Cerebellar cortex (tissue), 1 donor: ENCODE measurements at regions not wholly inside any gene's neighbourhood (a gene's known extent, or its start where the extent isn't known, plus 50 kb on each side); places are given as distances from the start of the nearest gene placed in this dataset.

Experiments
- DNase-seq: peaks from one replicate; pipeline ENCODE4 v3.0.0-alpha.2; 2015; ENCODE audit warnings: low spot score

DNA sequence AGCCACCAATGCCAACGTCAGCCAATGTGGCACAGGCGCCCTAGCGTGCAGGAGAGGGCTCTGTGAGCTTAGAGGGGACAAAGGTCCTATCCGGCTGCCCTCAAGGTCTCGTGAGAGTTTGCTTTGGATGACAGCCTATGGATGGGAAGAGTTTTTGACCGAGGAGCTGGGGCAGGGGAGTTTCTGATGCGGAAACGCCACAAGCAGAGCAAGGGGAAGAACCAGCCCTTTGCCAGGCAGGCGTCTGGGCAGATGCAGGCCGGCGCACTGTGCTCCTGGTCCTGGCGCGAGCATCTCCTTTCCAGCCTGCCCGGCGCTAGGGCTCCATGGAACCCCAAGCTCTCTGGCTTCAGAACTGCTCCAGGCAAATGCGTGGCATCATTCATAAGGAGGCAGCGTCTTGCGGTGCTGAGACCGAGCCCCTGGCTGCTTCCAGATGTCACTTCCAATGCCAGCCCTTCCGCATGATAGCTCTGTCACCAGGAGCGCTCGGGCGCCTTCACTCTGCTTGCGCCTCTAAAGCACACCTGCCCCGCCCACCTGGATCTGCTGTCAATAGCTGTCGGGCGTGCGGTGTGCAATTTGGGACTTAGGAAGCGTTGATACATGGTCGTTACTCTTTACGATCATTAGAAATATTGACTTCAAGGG lies 374.9 kb upstream of the IRX1 start:
- DNase-seq: no peak

GRCh38 chr5:3220201-3220600 lies 375.4 kb upstream of the IRX1 start:
- no peak for DNase-seq

- DNase-seq: no peak
These were observed 376.5 kb upstream of the IRX1 start for GRCh38 chr5:3218916-3219650.

DNA sequence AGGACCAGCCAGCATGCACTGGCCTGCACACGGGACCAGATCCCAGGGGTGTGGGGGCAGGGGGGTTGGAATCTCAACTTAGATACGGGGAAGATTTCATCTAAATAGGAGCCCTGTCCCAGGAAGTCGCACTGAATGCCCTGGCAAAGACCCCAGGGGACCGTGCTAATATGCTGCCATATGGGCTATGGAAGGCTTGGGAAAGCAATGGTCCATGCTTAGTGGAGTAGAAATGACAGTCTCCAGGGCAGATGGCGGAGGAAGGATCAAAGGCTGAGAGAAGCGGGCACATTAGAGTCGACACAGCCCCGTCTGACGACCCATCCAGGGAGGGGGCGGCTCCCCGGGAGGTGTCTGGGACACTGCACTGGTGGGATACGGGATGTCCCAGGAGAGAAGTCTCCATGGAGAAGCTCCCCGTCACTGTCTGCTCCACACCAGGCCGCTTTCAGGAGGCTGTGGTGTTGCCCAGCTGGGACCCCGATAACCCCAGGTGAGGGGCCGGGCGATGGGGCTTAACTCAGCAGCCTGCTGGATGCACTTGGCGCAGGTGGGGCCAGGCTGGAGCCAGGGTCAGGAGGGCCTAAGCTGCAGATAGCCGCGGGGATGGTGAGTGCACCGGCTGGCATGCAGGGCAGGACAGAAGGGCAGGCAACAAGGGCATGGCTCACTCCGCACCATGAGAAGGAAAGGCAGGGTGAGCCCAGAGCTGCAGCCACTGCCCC lies 377.7 kb upstream of the IRX1 start:
- DNase-seq: no peak

DNA sequence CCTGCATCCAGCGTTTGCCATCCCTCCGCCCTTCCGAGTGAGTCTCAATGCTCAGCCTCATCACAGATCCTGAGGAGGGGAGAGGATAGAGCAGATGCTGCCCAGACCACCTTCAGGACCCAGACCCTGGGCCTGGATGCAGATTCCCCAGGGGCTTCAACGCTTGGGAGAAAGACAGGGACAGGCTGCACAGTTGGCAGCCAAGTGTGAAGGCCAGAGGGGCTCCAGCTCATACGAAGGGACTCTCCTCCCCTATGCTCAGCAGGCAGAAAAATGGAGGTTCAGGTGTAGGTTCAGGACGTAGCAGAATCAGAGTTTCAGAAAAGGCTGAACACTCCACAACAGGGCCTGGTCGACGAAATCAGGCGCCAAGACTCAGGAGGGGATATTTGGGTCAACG lies 378.5 kb upstream of the IRX1 start:
- no peak for DNase-seq

GRCh38 chr5:3216386-3216785 lies 379.2 kb upstream of the IRX1 start:
- no peak for DNase-seq

DNA sequence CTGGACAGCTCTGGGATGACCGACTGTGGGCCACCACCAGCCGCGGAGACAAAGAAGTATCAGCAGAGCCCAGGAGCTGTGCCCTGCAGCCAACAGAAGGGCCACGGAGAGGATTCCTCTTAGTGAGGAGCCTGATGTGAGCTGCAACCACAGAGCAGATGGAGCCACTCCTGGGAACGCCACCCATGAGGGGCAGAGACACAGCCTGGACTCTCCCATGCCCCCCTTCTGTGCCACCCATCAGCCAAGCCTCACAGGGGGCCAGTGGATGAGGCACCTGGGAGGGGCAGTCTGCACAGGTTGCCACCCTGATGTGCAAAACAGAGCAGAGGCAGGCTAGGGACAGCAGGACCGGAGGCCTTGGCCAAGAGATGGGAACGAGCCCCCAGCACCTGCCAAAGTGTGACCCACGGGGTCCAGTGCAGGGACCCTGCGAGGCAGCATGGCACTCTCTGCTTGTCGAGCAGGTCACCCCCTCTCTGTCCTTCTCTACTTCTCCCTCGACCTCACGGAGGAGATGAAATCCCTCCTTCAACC lies 380.7 kb upstream of the IRX1 start:
- DNase-seq: no peak

GRCh38 chr5:3214396-3214795 lies 381.2 kb upstream of the IRX1 start:
- DNase-seq: no peak

GRCh38 chr5:3212869-3213268 lies 382.8 kb upstream of the IRX1 start:
- DNase-seq: no peak

DNA sequence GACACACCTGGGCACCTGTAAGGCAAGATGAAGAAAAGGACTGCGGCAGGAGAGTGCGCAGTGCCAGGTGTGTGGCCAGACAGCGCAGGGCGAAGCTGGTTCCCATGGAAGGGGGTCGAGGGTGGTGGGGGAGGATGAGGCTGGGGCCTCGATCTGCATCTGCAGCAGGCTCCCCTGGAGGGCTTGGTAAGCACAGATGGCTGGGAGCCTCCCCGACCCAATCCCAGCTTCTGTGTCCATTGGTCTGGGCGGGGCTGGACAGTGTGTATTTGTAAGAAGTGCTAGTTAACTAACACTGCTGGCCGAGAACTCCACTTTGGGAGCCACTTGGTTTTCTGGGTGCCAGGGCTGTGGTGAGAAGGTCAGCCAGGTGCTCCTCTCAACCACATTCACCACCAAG lies 385.1 kb upstream of the IRX1 start:
- DNase-seq: no peak

GRCh38 chr5:3209918-3210317 lies 385.7 kb upstream of the IRX1 start:
- DNase-seq: no peak

DNA sequence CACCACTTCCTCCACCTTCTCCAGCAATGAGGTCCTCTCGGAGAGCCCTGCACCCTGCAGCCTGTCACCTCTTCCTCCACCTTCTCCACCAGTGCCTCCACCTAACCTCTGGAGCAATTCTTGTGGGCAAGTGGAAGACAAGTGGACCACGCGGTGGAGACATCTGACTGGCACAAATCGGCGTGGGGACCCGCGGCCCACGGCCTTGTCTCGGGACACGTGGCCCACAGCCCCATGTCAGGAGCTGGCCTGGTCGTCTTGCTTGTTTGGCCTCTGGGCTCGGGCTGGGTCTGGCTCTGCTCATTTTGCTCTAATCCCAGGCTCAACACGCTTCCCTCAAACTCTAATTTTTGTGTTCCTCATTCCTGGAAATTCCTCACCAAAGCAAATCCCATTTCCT lies 393.1 kb upstream of the IRX1 start:
- DNase-seq: no peak

GRCh38 chr5:3201941-3202340 lies 393.7 kb upstream of the IRX1 start:
- DNase-seq: no peak

DNA sequence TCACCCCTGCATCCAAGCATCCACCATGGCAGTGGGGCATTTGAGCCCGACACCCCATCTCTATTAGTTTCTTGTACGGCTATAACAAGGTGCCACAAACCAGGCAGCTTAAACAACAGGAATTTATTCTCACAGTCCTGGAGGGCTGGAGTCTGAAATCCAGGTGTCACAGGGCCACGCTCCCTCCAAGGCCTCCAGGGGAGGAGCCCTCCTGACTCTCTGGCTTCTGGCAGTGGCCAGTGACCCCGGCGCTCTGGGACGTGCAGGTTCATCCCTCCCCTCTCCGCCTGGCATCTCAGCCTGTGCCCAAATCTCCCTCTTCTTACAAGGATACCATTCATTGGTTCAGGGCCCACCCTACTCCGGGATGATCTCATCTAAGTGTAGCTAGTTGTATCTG lies 394.5 kb upstream of the IRX1 start:
- DNase-seq: no peak

DNA sequence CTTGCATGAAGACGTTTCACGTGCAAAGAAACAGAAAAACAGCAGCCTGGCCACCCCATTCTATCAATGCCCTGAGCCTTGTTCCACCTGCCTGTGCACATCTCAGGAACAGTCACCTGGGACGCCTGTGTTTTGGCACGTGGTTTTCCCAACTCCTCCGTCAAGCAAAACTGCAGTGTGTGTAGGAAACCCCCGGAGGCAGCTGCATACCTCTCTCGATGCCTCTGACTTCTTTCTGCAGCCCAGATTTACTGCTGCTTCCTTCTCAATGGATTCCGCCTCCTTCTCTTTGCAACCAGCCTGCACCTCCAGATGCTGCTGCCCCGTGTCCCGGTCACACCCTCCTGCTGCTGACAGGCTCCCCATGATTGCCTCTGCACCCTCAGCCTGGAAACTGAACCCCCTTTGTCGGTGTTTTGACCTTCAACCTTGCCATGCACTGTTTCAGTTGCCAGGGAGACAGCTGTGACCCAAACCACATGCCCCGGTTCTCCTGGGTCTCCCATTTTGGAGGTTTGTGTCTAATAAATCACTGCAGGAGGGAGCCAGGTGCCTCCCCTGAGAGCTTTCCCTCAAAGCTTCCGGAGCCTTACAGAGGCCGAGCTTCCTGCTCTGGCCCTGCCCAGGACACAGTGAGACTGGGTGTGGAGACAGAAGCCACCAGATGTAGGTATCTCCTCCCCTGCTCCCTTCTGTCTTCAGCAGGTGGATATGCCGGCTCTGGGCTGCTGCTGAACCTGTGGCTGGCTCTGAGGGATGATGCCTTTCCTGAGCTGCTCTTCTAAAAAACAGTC lies 395.5 kb upstream of the IRX1 start:
- DNase-seq: no peak

- DNase-seq: no peak
These were observed 397.6 kb upstream of the IRX1 start for GRCh38 chr5:3198074-3198449.

GRCh38 chr5:3197304-3198073 lies 398.1 kb upstream of the IRX1 start:
- DNase-seq: no peak

DNA sequence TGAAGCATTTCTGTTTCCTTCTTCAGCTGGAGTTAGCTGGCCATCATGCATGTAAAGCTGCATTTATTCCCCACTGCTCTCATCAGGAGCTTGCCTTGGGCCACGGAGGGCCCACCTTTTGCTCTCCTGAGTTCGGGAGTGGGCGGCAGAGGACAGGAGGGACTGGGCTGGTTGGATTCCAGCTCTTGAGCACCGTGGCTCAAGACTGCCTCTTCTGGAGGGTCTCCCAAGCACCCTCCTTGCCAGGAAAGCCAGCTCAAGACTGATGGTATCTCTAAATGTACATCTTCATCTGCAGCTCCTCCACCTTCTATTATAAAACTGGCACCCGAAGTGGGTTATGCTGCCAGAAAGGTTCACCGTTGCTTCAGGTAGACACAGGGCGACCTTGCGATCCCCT lies 399.6 kb upstream of the IRX1 start:
- no peak for DNase-seq

- DNase-seq: no peak
These were observed 400.9 kb upstream of the IRX1 start for GRCh38 chr5:3194684-3195083.

DNA sequence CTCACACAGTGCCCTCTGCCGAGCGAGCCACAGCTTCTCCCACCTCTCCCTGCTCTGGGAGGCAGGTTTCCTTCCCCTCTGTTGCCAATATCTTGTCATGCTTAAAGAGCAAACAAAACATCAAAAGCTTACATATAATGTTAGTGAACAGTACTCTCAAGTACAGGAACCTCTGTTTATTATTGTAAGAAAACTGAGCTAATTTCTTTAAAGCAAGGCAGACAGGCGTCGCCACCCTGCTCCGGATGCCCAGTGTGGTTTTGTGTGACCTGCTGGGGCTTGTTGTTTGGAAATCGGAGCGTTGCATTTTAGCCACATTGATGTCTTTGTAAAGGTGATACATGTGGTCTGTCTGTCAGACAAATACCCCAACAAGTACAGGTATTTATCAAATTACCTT lies 401.4 kb upstream of the IRX1 start:
- no peak for DNase-seq

- DNase-seq: no peak
These were observed 404.0 kb upstream of the IRX1 start for GRCh38 chr5:3191585-3191984.

DNA sequence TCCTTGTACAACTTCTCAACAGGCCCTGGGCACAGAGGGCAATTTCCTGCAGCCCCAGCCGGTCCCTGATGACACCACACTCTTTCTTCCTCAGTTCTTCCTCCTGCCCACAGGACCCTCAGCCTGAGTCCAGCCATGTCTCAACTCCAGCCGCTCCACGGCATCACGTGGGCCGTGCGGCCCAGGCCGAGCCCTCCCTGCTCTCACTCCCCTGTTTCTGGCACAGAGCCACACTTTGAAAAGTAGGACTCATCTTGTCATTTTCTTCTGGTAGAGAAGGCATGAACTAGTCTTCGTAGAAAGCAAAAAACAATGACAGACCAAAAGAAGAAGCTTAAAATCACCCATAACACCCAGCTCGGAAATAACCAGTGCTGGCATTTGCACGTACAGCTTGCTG lies 404.7 kb upstream of the IRX1 start:
- DNase-seq: no peak
